HEK293 (cell line): ENCODE measurements at regions not wholly inside any gene's neighbourhood (a gene's known extent, or its start where the extent isn't known, plus 50 kb on each side); places are given as distances from the start of the nearest gene placed in this dataset.
A peak's percentile ranks its signal among the peaks of the same experiment; 100 is the strongest.
"Not testable (repeated sequence)": the region's sequence is repeated elsewhere in the genome, so short reads cannot be mapped to it uniquely, and the experiment has no call there.

Source experiments
- CTCF ChIA-PET: fragments of 350-600 bp; formaldehyde crosslinking; extraction: SDS; loops from one replicate; lab custom pipeline; 2021; ENCODE audit warnings: antibody characterized with exemption; lab: Yijun Ruan, JAX
- POLR2A ChIA-PET: fragments of 300-600 bp; formaldehyde crosslinking; extraction: SDS; loops from one replicate; lab custom pipeline; 2020; ENCODE audit warnings: antibody characterized with exemption, inconsistent platforms; lab: Yijun Ruan, JAX
- H3K27ac ChIP-seq: fragments of 200-500 bp; sonication (Bioruptor generic); 2 replicates; pipeline ENCODE4 v1.5.1; 2014; ENCODE audit warnings: low read depth, low read length, control low read depth, inconsistent platforms; ENCODE audit errors: extremely low read depth
- H3K36me3 ChIP-seq, 2 experiments: fragments of 200-500 bp in 1 of 2; sonication (Bioruptor generic) in 1 of 2; 1 replicate in 1 of 2; 2 replicates in 1 of 2; pipeline ENCODE4 v1.5.1; 2014 to 2017; ENCODE audit warnings: inconsistent platforms in 2 of 2, low read length in 2 of 2; ENCODE audit not compliant: control insufficient read depth in 2 of 2, insufficient read depth in 1 of 2
- H3K4me1 ChIP-seq: fragments of 200-500 bp; sonication (Bioruptor generic); 2 replicates; pipeline ENCODE4 v1.5.1; 2014; ENCODE audit warnings: mild to moderate bottlenecking, low read length, inconsistent platforms; ENCODE audit not compliant: control insufficient read depth, insufficient read depth
- H3K4me3 ChIP-seq: 2 replicates; pipeline ENCODE4 v1.5.1; 2011; ENCODE audit warnings: low read depth, mild to moderate bottlenecking, control low read depth, low read length, moderate library complexity
- H3K9me3 ChIP-seq: fragments of 200-500 bp; sonication (Bioruptor generic); 2 replicates; pipeline ENCODE4 v1.5.1; 2014; ENCODE audit warnings: low read depth, low read length, inconsistent platforms; ENCODE audit not compliant: control insufficient read depth, insufficient read depth
- FEZF1 ChIP-seq: fragments of 450-650 bp; formaldehyde crosslinking; IDR thresholded peaks from 2 replicates; pipeline ENCODE4 v1.5.1; 2016; ENCODE audit warnings: missing biosample characterization, missing genetic modification characterization
- IKZF3 ChIP-seq: fragments of 450-650 bp; IDR thresholded peaks from 2 replicates; pipeline ENCODE4 v1.5.0; 2018; ENCODE audit warnings: missing biosample characterization, mild to moderate bottlenecking, missing genetic modification characterization, moderate library complexity
- MZF1 ChIP-seq: fragments of 450-650 bp; formaldehyde crosslinking; IDR thresholded peaks from 2 replicates; pipeline ENCODE4 v1.5.1; 2017; ENCODE audit warnings: missing biosample characterization, missing genetic modification characterization, borderline replicate concordance
- PRDM6 ChIP-seq: fragments of 450-650 bp; formaldehyde crosslinking; IDR thresholded peaks from 2 replicates; pipeline ENCODE4 v1.5.1; 2017; ENCODE audit warnings: missing biosample characterization, missing genetic modification characterization
- TCF7L2 ChIP-seq: IDR thresholded peaks from 2 replicates; pipeline ENCODE4 v1.6.1; 2011; ENCODE audit warnings: low read depth, mild to moderate bottlenecking, inconsistent platforms, low read length, moderate library complexity, borderline replicate concordance
- ZBTB44 ChIP-seq: fragments of 450-650 bp; IDR thresholded peaks from 2 replicates; pipeline ENCODE4 v1.5.1; 2018; ENCODE audit warnings: missing biosample characterization, mild to moderate bottlenecking, missing genetic modification characterization
- ZEB2 ChIP-seq: fragments of 450-650 bp; formaldehyde crosslinking; IDR thresholded peaks from 2 replicates; pipeline ENCODE4 v1.5.1; 2016; ENCODE audit warnings: missing biosample characterization, missing genetic modification characterization
- ZNF580 ChIP-seq: fragments of 450-650 bp; formaldehyde crosslinking; IDR thresholded peaks from 2 replicates; pipeline ENCODE4 v1.5.1; 2016; ENCODE audit warnings: missing biosample characterization, missing genetic modification characterization
- ZNF596 ChIP-seq: fragments of 450-650 bp; IDR thresholded peaks from 2 replicates; pipeline ENCODE4 v1.5.0; 2018; ENCODE audit warnings: missing biosample characterization, mild to moderate bottlenecking, missing genetic modification characterization, moderate library complexity
- ZNF843 ChIP-seq: fragments of 450-650 bp; formaldehyde crosslinking; IDR thresholded peaks from 2 replicates; pipeline ENCODE4 v1.5.1; 2016; ENCODE audit warnings: missing biosample characterization, missing genetic modification characterization
- ZSCAN30 ChIP-seq: fragments of 450-650 bp; IDR thresholded peaks from 2 replicates; pipeline ENCODE4 v1.5.1; 2018; ENCODE audit warnings: missing biosample characterization, mild to moderate bottlenecking, missing genetic modification characterization, moderate library complexity
- ZXDB ChIP-seq: fragments of 450-650 bp; formaldehyde crosslinking; IDR thresholded peaks from 2 replicates; pipeline ENCODE4 v1.5.1; 2016; ENCODE audit warnings: missing biosample characterization, missing genetic modification characterization
- TF ChIP-seq, protein P1 (sequence below): fragments of 450-650 bp; formaldehyde crosslinking; IDR thresholded peaks from 2 replicates; pipeline ENCODE4 v1.5.1; 2017; ENCODE audit warnings: missing biosample characterization, missing genetic modification characterization
- TF ChIP-seq, protein P2 (sequence below): fragments of 450-650 bp; formaldehyde crosslinking; IDR thresholded peaks from 2 replicates; pipeline ENCODE4 v1.5.1; 2016; ENCODE audit warnings: missing biosample characterization, missing genetic modification characterization
- TF ChIP-seq, protein P3 (sequence below): fragments of 450-650 bp; formaldehyde crosslinking; IDR thresholded peaks from 2 replicates; pipeline ENCODE4 v1.5.1; 2016; ENCODE audit warnings: missing biosample characterization, missing genetic modification characterization
- TF ChIP-seq, protein P4 (sequence below): fragments of 450-650 bp; formaldehyde crosslinking; conservative IDR thresholded peaks from 2 replicates; pipeline ENCODE4 v1.5.1; 2016; ENCODE audit warnings: low read depth, missing biosample characterization, missing genetic modification characterization

- H3K27ac ChIP-seq, H3K4me3 ChIP-seq: not testable (repeated sequence)
- TF ChIP-seq ZSCAN30 (tag by site-specific recombination) (0 out of 2 replicates have a peak, but pooled peaks have one; percentile 37), PRDM6 (tag by site-specific recombination) (peak; percentile 94), ZXDB (peak; percentile 33; the same call in 1 of the 2 replicates), MZF1 (peak; percentile 36; the same call in 1 of the 2 replicates), ZEB2 (tag by site-specific recombination) (0 out of 2 replicates have a peak, but pooled peaks have one; percentile 31), ZNF843 (tag by site-specific recombination) (peak; percentile 65), ZBTB44 (peak; percentile 72), FEZF1 (peak; percentile 91), ZNF580 (tag by site-specific recombination) (0 out of 2 replicates have a peak, but pooled peaks have one; percentile 25), TCF7L2 (peak; percentile 90), ZNF596 (tag by site-specific recombination) (0 out of 2 replicates have a peak, but pooled peaks have one; percentile 41), IKZF3 (tag by site-specific recombination) (peak; percentile 41; the same call in 1 of the 2 replicates)
- TF ChIP-seq, protein P1, sequence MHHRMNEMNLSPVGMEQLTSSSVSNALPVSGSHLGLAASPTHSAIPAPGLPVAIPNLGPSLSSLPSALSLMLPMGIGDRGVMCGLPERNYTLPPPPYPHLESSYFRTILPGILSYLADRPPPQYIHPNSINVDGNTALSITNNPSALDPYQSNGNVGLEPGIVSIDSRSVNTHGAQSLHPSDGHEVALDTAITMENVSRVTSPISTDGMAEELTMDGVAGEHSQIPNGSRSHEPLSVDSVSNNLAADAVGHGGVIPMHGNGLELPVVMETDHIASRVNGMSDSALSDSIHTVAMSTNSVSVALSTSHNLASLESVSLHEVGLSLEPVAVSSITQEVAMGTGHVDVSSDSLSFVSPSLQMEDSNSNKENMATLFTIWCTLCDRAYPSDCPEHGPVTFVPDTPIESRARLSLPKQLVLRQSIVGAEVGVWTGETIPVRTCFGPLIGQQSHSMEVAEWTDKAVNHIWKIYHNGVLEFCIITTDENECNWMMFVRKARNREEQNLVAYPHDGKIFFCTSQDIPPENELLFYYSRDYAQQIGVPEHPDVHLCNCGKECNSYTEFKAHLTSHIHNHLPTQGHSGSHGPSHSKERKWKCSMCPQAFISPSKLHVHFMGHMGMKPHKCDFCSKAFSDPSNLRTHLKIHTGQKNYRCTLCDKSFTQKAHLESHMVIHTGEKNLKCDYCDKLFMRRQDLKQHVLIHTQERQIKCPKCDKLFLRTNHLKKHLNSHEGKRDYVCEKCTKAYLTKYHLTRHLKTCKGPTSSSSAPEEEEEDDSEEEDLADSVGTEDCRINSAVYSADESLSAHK (tag by site-specific recombination): peak; percentile 52; the same call in 1 of the 2 replicates
- TF ChIP-seq, protein P2, sequence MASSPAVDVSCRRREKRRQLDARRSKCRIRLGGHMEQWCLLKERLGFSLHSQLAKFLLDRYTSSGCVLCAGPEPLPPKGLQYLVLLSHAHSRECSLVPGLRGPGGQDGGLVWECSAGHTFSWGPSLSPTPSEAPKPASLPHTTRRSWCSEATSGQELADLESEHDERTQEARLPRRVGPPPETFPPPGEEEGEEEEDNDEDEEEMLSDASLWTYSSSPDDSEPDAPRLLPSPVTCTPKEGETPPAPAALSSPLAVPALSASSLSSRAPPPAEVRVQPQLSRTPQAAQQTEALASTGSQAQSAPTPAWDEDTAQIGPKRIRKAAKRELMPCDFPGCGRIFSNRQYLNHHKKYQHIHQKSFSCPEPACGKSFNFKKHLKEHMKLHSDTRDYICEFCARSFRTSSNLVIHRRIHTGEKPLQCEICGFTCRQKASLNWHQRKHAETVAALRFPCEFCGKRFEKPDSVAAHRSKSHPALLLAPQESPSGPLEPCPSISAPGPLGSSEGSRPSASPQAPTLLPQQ (tag by site-specific recombination): peak; percentile 74
- TF ChIP-seq, all 188 proteins: peak for 14; not testable (repeated sequence) for 174
- CTCF ChIA-PET: interaction anchor here (0.6 kb wide), 1 partner anchor 1076 kb away, joined by 3 read pairs; no protein-coding TSS in a partner anchor
- POLR2A ChIA-PET, H3K4me1 ChIP-seq, H3K36me3 ChIP-seq, H3K9me3 ChIP-seq: not testable (repeated sequence)
Measured at GRCh38 chr3:98708681-98709080, 54.5 kb upstream of the ST3GAL6 start.

DNA sequence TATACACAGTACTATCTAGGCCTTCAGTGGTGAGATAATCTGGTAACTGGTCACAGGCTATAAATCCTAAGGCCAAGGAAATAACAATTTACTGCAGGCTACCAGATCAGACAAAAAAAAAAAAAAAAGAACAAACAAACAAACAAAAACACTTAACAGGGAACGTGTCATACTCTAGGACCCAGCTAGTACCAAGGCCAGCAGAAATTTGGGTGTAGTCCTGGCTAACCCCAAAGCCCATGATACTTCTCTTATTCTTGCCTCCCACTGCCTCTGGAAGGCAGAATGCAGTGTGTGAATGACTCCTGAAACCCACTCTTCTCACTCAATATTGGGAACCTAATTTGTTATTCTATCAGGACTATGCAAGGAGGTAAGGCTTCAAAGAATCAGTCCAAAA, 53.7 kb upstream of the ST3GAL6 start:
- no peak overlapping the region for H3K27ac ChIP-seq
- TF ChIP-seq, protein P3, sequence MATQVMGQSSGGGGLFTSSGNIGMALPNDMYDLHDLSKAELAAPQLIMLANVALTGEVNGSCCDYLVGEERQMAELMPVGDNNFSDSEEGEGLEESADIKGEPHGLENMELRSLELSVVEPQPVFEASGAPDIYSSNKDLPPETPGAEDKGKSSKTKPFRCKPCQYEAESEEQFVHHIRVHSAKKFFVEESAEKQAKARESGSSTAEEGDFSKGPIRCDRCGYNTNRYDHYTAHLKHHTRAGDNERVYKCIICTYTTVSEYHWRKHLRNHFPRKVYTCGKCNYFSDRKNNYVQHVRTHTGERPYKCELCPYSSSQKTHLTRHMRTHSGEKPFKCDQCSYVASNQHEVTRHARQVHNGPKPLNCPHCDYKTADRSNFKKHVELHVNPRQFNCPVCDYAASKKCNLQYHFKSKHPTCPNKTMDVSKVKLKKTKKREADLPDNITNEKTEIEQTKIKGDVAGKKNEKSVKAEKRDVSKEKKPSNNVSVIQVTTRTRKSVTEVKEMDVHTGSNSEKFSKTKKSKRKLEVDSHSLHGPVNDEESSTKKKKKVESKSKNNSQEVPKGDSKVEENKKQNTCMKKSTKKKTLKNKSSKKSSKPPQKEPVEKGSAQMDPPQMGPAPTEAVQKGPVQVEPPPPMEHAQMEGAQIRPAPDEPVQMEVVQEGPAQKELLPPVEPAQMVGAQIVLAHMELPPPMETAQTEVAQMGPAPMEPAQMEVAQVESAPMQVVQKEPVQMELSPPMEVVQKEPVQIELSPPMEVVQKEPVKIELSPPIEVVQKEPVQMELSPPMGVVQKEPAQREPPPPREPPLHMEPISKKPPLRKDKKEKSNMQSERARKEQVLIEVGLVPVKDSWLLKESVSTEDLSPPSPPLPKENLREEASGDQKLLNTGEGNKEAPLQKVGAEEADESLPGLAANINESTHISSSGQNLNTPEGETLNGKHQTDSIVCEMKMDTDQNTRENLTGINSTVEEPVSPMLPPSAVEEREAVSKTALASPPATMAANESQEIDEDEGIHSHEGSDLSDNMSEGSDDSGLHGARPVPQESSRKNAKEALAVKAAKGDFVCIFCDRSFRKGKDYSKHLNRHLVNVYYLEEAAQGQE (tag by site-specific recombination): peak; percentile 85
- TF ChIP-seq, protein P4, sequence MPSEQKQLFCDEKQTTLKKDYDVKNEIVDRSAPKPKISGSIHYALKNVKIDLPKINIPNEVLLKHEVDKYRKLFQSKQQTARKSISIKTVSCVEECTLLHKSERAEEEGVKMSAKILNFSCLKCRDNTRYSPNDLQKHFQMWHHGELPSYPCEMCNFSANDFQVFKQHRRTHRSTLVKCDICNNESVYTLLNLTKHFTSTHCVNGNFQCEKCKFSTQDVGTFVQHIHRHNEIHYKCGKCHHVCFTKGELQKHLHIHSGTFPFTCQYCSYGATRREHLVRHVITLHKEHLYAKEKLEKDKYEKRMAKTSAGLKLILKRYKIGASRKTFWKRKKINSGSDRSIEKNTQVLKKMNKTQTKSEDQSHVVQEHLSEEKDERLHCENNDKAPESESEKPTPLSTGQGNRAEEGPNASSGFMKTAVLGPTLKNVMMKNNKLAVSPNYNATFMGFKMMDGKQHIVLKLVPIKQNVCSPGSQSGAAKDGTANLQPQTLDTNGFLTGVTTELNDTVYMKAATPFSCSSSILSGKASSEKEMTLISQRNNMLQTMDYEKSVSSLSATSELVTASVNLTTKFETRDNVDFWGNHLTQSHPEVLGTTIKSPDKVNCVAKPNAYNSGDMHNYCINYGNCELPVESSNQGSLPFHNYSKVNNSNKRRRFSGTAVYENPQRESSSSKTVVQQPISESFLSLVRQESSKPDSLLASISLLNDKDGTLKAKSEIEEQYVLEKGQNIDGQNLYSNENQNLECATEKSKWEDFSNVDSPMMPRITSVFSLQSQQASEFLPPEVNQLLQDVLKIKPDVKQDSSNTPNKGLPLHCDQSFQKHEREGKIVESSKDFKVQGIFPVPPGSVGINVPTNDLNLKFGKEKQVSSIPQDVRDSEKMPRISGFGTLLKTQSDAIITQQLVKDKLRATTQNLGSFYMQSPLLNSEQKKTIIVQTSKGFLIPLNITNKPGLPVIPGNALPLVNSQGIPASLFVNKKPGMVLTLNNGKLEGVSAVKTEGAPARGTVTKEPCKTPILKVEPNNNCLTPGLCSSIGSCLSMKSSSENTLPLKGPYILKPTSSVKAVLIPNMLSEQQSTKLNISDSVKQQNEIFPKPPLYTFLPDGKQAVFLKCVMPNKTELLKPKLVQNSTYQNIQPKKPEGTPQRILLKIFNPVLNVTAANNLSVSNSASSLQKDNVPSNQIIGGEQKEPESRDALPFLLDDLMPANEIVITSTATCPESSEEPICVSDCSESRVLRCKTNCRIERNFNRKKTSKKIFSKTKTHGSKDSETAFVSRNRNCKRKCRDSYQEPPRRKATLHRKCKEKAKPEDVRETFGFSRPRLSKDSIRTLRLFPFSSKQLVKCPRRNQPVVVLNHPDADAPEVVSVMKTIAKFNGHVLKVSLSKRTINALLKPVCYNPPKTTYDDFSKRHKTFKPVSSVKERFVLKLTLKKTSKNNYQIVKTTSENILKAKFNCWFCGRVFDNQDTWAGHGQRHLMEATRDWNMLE: no peak
- no peaks in the 10 kb centered on the region for H3K36me3 ChIP-seq
- no peaks in the 10 kb centered on the region for H3K9me3 ChIP-seq
- ChIA-PET POLR2A (no interaction called here), CTCF (interaction anchor here (0.6 kb wide), 1 partner anchor 1075 kb away, joined by 3 read pairs; no protein-coding TSS in a partner anchor)
- H3K4me1 ChIP-seq: no peaks in the 10 kb centered on the region; the same call in 1 of the 2 replicates
- no peak overlapping the region for H3K4me3 ChIP-seq
